ENCODE measurements at regions not wholly inside any gene's neighbourhood (a gene's known extent, or its start where the extent isn't known, plus 50 kb on each side); places are given as distances from the start of the nearest gene placed in this dataset.

DNA sequence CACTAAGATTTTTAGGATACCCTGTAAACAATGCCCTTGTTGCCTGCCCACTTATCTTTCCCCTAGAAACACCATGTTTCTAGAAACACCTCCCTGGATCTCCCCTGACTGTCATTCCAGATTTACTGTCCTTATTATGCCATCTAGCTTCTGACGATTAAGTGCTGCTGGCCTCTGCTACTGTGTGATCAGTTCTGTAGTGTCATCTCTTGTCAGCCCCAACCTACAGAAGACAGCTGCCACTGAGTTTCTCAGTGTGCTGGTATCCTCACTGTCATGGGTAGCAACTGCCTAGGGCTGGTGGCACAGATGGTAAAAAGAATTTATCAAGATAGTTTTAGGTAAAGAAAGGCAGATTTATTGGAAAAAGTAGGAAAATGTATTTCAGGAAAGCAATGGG, 68.7 kb upstream of the WWC2 start:
- DNase-seq: no peak
- intact Hi-C loops (cut with DNase I): no loop called here
- Histone ChIP-seq H3K27ac (no peak overlapping the region), H3K27me3 (no peaks in the 10 kb centered on the region), H3K4me1 (no peaks in the 10 kb centered on the region), H3K4me3 (no peak overlapping the region), H3K9me3 (no peaks in the 10 kb centered on the region), H3K36me3 (no peaks in the 10 kb centered on the region)
- TF ChIP-seq, protein P1, sequence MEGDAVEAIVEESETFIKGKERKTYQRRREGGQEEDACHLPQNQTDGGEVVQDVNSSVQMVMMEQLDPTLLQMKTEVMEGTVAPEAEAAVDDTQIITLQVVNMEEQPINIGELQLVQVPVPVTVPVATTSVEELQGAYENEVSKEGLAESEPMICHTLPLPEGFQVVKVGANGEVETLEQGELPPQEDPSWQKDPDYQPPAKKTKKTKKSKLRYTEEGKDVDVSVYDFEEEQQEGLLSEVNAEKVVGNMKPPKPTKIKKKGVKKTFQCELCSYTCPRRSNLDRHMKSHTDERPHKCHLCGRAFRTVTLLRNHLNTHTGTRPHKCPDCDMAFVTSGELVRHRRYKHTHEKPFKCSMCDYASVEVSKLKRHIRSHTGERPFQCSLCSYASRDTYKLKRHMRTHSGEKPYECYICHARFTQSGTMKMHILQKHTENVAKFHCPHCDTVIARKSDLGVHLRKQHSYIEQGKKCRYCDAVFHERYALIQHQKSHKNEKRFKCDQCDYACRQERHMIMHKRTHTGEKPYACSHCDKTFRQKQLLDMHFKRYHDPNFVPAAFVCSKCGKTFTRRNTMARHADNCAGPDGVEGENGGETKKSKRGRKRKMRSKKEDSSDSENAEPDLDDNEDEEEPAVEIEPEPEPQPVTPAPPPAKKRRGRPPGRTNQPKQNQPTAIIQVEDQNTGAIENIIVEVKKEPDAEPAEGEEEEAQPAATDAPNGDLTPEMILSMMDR (IDR thresholded peaks at IDR 0.05): no peak
- no peak for ATAC-seq

DNA sequence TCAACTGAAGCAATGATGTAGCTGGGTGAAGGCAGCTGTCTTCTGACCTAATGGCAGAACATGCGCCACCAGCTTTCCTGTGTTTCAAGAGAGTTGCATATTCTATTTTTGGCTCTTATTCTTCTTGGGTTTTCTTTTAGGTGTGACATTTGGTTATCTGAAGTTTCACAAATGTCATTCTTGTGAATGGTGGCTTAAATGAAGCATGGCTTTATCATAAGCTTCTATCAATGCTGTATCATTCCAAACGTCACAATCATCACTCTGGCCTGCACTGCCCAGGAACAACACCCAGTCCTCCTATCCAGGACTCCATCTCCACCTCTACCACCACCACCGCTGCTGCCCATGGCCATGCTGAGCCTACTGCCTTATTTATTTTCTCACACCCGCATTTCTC, 69.7 kb upstream of the WWC2 start:
- H3K27me3 ChIP-seq: no peaks in the 10 kb centered on the region

GRCh38 chr4:183026701-183027100, 72.4 kb upstream of the WWC2 start:
- H3K9me3 ChIP-seq: no peaks in the 10 kb centered on the region
- no peak overlapping the region for H3K4me3 ChIP-seq
- intact Hi-C loops (cut with DNase I): no loop called here

More for the DNA sequence above, 69.7 kb upstream of the WWC2 start:
- no peak overlapping the region for H3K4me3 ChIP-seq
- no peak for ATAC-seq
- H3K4me1 ChIP-seq: no peaks in the 10 kb centered on the region
- no peak for DNase-seq
- no peaks in the 10 kb centered on the region for H3K9me3 ChIP-seq
- intact Hi-C loops (cut with DNase I): no loop called here
- TF ChIP-seq, protein P1 (IDR thresholded peaks at IDR 0.05): no peak
- H3K36me3 ChIP-seq: no peaks in the 10 kb centered on the region
- no peak overlapping the region for H3K27ac ChIP-seq

GRCh38 chr4:183022617-183023016, 76.4 kb upstream of the WWC2 start:
- Histone ChIP-seq H3K27me3 (no peaks in the 10 kb centered on the region), H3K36me3 (no peaks in the 10 kb centered on the region), H3K9me3 (no peaks in the 10 kb centered on the region), H3K27ac (no peak overlapping the region), H3K4me3 (no peak overlapping the region), H3K4me1 (no peaks in the 10 kb centered on the region)
- TF ChIP-seq, protein P1 (IDR thresholded peaks at IDR 0.05): no peak
- intact Hi-C loops (cut with DNase I): no loop called here
- no peak for ATAC-seq
- no peak for DNase-seq

More at GRCh38 chr4:183026701-183027100, 72.4 kb upstream of the WWC2 start:
- TF ChIP-seq, protein P1 (IDR thresholded peaks at IDR 0.05): no peak
- DNase-seq (no peak), ATAC-seq (no peak)
- no peaks in the 10 kb centered on the region for H3K4me1 ChIP-seq
- no peak overlapping the region for H3K27ac ChIP-seq
- no peaks in the 10 kb centered on the region for H3K36me3 ChIP-seq
- H3K27me3 ChIP-seq: no peaks in the 10 kb centered on the region

GRCh38 chr4:183017962-183018361, 81.1 kb upstream of the WWC2 start:
- peaks cover 0 to 5% of the 10 kb centered on the region in 2 donors for H3K27me3 ChIP-seq
- no peak for DNase-seq
- no peaks in the 10 kb centered on the region for H3K36me3 ChIP-seq
- no peak overlapping the region for H3K27ac ChIP-seq
- intact Hi-C loops (cut with DNase I): no loop called here
- H3K4me1 ChIP-seq: no peaks in the 10 kb centered on the region
- TF ChIP-seq, protein P1 (IDR thresholded peaks at IDR 0.05): no peak
- no peak for ATAC-seq
- H3K9me3 ChIP-seq: no peaks in the 10 kb centered on the region
- H3K4me3 ChIP-seq: no peak overlapping the region
